Liver (tissue), 8 donors: ENCODE measurements at regions not wholly inside any gene's neighbourhood (a gene's known extent, or its start where the extent isn't known, plus 50 kb on each side); places are given as distances from the start of the nearest gene placed in this dataset.
A peak's percentile ranks its signal among the peaks of the same experiment; 100 is the strongest.

Experiments used
- DNase-seq: peaks from one replicate; pipeline ENCODE4 v3.0.0-alpha.2; 2017; ENCODE audit warnings: low spot score
- H3K27ac ChIP-seq, 2 donors: one replicate each; pipeline ENCODE4 v1.7.0; 2013; ENCODE audit warnings: inconsistent platforms in 2 of 2, low read length in 2 of 2, control low read depth in 1 of 2, low read depth in 1 of 2, mild to moderate bottlenecking in 1 of 2
- H3K27me3 ChIP-seq, 4 donors: one replicate each; pipeline versions ENCODE4 v1.6.1 to v1.7.0; 2013; ENCODE audit warnings: low read length in 3 of 4, inconsistent platforms in 1 of 4, mild to moderate bottlenecking in 1 of 4, moderate library complexity in 1 of 4; ENCODE audit not compliant: control insufficient read depth in 4 of 4, insufficient read depth in 4 of 4
- H3K36me3 ChIP-seq, 4 donors: one replicate each; pipeline versions ENCODE4 v1.6.1 to v1.7.0; 2013; ENCODE audit warnings: low read length in 3 of 4, mild to moderate bottlenecking in 3 of 4, low read depth in 1 of 4, moderate library complexity in 1 of 4; ENCODE audit not compliant: control insufficient read depth in 4 of 4, insufficient read depth in 3 of 4
- H3K4me1 ChIP-seq, 4 donors: one replicate each; pipeline versions ENCODE4 v1.6.1 to v1.7.0; 2013; ENCODE audit warnings: low read length in 3 of 4, mild to moderate bottlenecking in 3 of 4, moderate library complexity in 1 of 4; ENCODE audit not compliant: control insufficient read depth in 4 of 4, insufficient read depth in 4 of 4
- H3K4me3 ChIP-seq, 3 donors: one replicate each; pipeline versions ENCODE4 v1.6.1 to v1.7.0; 2013; ENCODE audit warnings: low read length in 3 of 3, control low read depth in 1 of 3, low read depth in 1 of 3, mild to moderate bottlenecking in 1 of 3
- H3K9ac ChIP-seq, 2 donors: one replicate each; pipeline ENCODE4 v1.7.0; 2013; ENCODE audit warnings: low read length in 2 of 2, mild to moderate bottlenecking in 2 of 2, moderate library complexity in 2 of 2, control low read depth in 1 of 2, low read depth in 1 of 2
- H3K9me3 ChIP-seq, 4 donors: one replicate each; pipeline versions ENCODE4 v1.6.1 to v1.7.0; 2013; ENCODE audit warnings: low read length in 3 of 4; ENCODE audit not compliant: control insufficient read depth in 4 of 4
- EGR1 ChIP-seq, 2 donors: IDR thresholded peaks; 2 replicates each; pipeline ENCODE4 v1.6.1; 2016 to 2018; ENCODE audit warnings: antibody characterized with exemption in 2 of 2, low read depth in 2 of 2
- FOXA1 ChIP-seq: IDR thresholded peaks from 2 replicates; pipeline ENCODE4 v1.6.1; 2016; ENCODE audit warnings: antibody characterized with exemption
- FOXA2 ChIP-seq: IDR thresholded peaks from 2 replicates; pipeline ENCODE4 v1.6.1; 2016; ENCODE audit warnings: antibody characterized with exemption
- GABPA ChIP-seq, 2 donors: IDR thresholded peaks in 1 of 2; conservative IDR thresholded peaks in 1 of 2; 2 replicates each; pipeline ENCODE4 v1.6.1; 2016; ENCODE audit warnings: antibody characterized with exemption in 2 of 2, mild to moderate bottlenecking in 1 of 2, moderate library complexity in 1 of 2
- HNF4A ChIP-seq, 2 donors: conservative IDR thresholded peaks; 2 replicates each; pipeline ENCODE4 v1.6.1; 2016; ENCODE audit warnings: antibody characterized with exemption in 2 of 2, mild to moderate bottlenecking in 2 of 2
- HNF4G ChIP-seq: IDR thresholded peaks from 2 replicates; pipeline ENCODE4 v1.6.1; 2016; ENCODE audit warnings: antibody characterized with exemption
- JUND ChIP-seq, 2 donors: IDR thresholded peaks; 2 replicates each; pipeline ENCODE4 v1.6.1; 2016; ENCODE audit warnings: antibody characterized with exemption in 2 of 2
- NR2F2 ChIP-seq: IDR thresholded peaks from 2 replicates; pipeline ENCODE4 v1.6.1; 2016; ENCODE audit warnings: antibody characterized with exemption
- RAD21 ChIP-seq, 2 donors: IDR thresholded peaks; 2 replicates each; pipeline ENCODE4 v1.6.1; 2016; ENCODE audit warnings: antibody characterized with exemption in 2 of 2, mild to moderate bottlenecking in 2 of 2
- RXRA ChIP-seq, 2 donors: IDR thresholded peaks; 2 replicates each; pipeline ENCODE4 v1.6.1; 2017 to 2018; ENCODE audit warnings: antibody characterized with exemption in 2 of 2, mild to moderate bottlenecking in 1 of 2
- TAF1 ChIP-seq: conservative IDR thresholded peaks from 2 replicates; pipeline ENCODE4 v1.6.1; 2016; ENCODE audit warnings: antibody characterized with exemption, mild to moderate bottlenecking
- YY1 ChIP-seq: IDR thresholded peaks from 2 replicates; pipeline ENCODE4 v1.6.1; 2016; ENCODE audit warnings: antibody characterized with exemption, mild to moderate bottlenecking
- WGBS: extraction: QIAGEN DNeasy Blood & Tissue Kit; methylation state at CpG from one replicate; pipeline ENCODE4 v1.1.7; 2013; 5-methylcytosine and 5-hydroxymethylcytosine counted together
- TF ChIP-seq, protein P1 (sequence below): IDR thresholded peaks from 2 replicates; pipeline ENCODE4 v1.6.1; 2016; ENCODE audit warnings: antibody characterized with exemption
- TF ChIP-seq, protein P2 (sequence below): fragments of 150-350 bp; IDR thresholded peaks from 2 replicates; pipeline ENCODE4 v1.5.1; 2017; ENCODE audit warnings: improper control_type of control experiment, low read depth, low read length; ENCODE audit not compliant: missing input control
- TF ChIP-seq, protein P3 (sequence below): IDR thresholded peaks from 2 replicates; pipeline ENCODE4 v1.6.1; 2016; ENCODE audit warnings: antibody characterized with exemption
- TF ChIP-seq, protein P4 (sequence below): IDR thresholded peaks from 2 replicates; pipeline ENCODE4 v1.6.1; 2016; ENCODE audit warnings: antibody characterized with exemption
- donor health status: healthy.
- donor health status: healthy.
- donor health status: healthy.
- donor health status: healthy.
- donor health status: healthy.

DNA sequence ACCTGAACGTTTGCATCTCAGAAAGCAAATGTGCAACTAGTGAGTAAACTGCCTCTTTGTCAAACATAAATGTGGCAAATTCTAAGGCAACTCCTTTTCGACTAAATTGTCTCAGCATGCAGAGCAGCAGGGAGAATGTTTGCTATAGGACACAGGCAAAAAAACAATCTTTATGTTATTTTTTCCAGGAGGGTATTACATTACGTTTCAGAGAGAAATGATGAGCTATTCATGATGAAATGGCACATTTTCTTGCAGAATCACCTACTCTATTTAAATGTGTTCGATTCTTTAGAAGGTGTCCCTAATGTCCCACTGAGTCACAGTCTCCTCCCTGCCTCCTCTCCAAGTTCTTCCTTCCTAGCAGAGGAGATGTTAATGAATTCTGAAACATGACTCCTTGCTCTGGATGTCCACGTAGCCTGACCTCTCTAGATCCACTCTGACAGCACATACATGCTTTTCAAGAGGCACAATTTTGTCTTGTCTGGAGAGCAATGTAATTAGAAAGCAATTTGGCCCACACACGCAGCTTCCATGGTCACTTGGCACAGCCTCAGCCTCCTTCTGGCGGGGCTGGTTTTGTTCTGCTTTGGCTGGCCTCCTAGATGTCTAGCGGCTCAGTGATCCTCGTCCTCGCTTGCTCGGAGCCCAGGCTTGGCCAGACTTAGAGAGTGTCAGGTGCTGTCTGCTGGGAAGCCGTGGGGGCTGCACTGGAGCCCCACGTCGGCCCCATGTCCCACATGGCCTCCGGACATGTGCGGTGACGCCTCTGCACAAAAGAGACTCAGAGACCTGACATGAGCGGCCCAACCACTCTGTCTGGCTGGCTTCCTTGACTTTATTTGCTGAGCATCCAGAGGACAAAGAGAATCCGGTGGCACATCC, 125.7 kb upstream of the ZNF438 start:
- 73% methylated on average over 19 of the region's 19 CpGs for WGBS
- H3K36me3 ChIP-seq, result no peaks in the 10 kb centered on the region
- TF ChIP-seq JUND (IDR thresholded peaks at IDR 0.05) (no peak), NR2F2 (no peak), GABPA (IDR thresholded peaks at IDR 0.05 in 1 of 2, conservative IDR thresholded peaks at IDR 0.05 in 1 of 2) (no peak)
- TF ChIP-seq, protein P1, sequence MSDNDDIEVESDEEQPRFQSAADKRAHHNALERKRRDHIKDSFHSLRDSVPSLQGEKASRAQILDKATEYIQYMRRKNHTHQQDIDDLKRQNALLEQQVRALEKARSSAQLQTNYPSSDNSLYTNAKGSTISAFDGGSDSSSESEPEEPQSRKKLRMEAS, result no peak
- H3K4me1 ChIP-seq, result no peaks in the 10 kb centered on the region
- no peaks in the 10 kb centered on the region for H3K27me3 ChIP-seq
- H3K9ac ChIP-seq, result no peak overlapping the region
- H3K27ac ChIP-seq, result peak overlapping the region in 1 of 2 donors; percentile 26
- DNase-seq, result no peak
- H3K9me3 ChIP-seq, result no peaks in the 10 kb centered on the region
- no peak overlapping the region for H3K4me3 ChIP-seq

DNA sequence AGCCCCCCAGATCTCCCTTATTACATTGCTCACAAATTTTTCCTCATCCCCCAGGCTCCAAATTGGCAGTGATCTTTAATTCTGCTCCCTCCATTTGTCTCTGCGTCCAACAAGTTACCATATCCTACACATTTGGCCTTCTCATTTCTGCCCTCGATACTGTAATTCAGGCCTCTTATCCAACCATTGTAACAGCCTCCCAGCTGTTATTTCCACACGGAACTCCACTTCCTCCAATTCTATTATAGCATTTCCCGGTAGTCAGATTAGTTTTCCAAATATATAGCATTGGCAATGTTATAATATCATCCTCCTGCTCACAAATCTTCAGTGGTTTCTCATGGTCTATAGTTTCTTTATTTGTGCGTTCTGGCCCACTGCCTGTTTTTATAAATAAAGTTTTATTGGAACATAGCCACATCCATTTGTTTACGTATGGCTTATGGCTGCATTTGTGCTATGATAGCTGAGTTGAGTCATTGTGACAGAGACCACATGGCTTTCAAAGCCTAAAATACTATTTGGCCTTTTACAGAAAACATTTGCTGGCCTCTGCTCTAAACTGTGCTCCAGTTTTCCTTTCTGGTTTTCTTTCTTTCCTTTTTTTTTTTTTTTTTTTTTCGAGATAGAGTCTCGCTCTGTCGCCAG, 126.5 kb upstream of the ZNF438 start:
- Histone ChIP-seq H3K36me3 (no peaks in the 10 kb centered on the region), H3K4me1 (no peaks in the 10 kb centered on the region), H3K4me3 (no peak overlapping the region), H3K27me3 (no peaks in the 10 kb centered on the region), H3K9me3 (no peaks in the 10 kb centered on the region), H3K27ac (peak overlapping the region in 1 of 2 donors; percentile 26), H3K9ac (no peak overlapping the region)
- no peak for DNase-seq
- no peak for TF ChIP-seq FOXA1
- TF ChIP-seq NR2F2, result no peak
- TF ChIP-seq JUND (IDR thresholded peaks at IDR 0.05), result no peak
- TF ChIP-seq RXRA (IDR thresholded peaks at IDR 0.05), result no peak
- no peak for TF ChIP-seq EGR1 (IDR thresholded peaks at IDR 0.05; ENCODE audit: low read depth in 2 of 2)
- TF ChIP-seq YY1, result no peak
- no peak for TF ChIP-seq TAF1
- TF ChIP-seq RAD21 (IDR thresholded peaks at IDR 0.05), result no peak
- TF ChIP-seq FOXA2, result no peak
- no peak for TF ChIP-seq HNF4G
- TF ChIP-seq, protein P1, result no peak
- TF ChIP-seq GABPA (IDR thresholded peaks at IDR 0.05 in 1 of 2, conservative IDR thresholded peaks at IDR 0.05 in 1 of 2), result no peak
- TF ChIP-seq, protein P2, sequence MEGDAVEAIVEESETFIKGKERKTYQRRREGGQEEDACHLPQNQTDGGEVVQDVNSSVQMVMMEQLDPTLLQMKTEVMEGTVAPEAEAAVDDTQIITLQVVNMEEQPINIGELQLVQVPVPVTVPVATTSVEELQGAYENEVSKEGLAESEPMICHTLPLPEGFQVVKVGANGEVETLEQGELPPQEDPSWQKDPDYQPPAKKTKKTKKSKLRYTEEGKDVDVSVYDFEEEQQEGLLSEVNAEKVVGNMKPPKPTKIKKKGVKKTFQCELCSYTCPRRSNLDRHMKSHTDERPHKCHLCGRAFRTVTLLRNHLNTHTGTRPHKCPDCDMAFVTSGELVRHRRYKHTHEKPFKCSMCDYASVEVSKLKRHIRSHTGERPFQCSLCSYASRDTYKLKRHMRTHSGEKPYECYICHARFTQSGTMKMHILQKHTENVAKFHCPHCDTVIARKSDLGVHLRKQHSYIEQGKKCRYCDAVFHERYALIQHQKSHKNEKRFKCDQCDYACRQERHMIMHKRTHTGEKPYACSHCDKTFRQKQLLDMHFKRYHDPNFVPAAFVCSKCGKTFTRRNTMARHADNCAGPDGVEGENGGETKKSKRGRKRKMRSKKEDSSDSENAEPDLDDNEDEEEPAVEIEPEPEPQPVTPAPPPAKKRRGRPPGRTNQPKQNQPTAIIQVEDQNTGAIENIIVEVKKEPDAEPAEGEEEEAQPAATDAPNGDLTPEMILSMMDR, result no peak
- no peak for TF ChIP-seq HNF4A (conservative IDR thresholded peaks at IDR 0.05)
- 78% methylated on average over 9 of the region's 9 CpGs for WGBS

DNA sequence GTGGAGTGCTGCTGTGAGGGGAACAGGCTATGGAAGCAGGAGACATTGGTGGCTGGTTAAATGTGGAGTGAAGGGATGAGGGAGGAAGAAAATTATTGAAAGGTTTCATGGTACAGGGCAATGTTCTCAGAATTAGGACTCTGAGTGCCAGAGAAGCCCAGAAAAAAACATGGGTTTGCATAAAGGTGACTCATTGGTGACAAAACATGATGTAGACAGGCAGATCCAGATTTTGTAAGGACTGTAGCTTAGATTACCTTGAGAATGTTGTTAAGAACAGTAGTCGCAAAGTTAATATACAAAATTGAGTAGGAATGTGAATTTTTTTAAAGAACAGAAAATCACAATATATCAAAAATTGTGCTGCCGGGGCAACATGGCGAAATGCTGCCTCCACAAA, 134.9 kb upstream of the ZNF438 start:
- peaks cover 3 to 8% (median 5%) of the 10 kb centered on the region in 4 donors for H3K9me3 ChIP-seq

More for the DNA sequence above, 134.9 kb upstream of the ZNF438 start:
- no peak overlapping the region for H3K27ac ChIP-seq
- no peaks in the 10 kb centered on the region for H3K4me1 ChIP-seq
- TF ChIP-seq, protein P3, sequence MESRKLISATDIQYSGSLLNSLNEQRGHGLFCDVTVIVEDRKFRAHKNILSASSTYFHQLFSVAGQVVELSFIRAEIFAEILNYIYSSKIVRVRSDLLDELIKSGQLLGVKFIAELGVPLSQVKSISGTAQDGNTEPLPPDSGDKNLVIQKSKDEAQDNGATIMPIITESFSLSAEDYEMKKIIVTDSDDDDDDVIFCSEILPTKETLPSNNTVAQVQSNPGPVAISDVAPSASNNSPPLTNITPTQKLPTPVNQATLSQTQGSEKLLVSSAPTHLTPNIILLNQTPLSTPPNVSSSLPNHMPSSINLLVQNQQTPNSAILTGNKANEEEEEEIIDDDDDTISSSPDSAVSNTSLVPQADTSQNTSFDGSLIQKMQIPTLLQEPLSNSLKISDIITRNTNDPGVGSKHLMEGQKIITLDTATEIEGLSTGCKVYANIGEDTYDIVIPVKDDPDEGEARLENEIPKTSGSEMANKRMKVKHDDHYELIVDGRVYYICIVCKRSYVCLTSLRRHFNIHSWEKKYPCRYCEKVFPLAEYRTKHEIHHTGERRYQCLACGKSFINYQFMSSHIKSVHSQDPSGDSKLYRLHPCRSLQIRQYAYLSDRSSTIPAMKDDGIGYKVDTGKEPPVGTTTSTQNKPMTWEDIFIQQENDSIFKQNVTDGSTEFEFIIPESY, result no peak
- TF ChIP-seq YY1 (no peak), FOXA2 (no peak), NR2F2 (no peak), HNF4G (no peak), HNF4A (conservative IDR thresholded peaks at IDR 0.05) (no peak), RXRA (IDR thresholded peaks at IDR 0.05) (no peak), FOXA1 (no peak), EGR1 (IDR thresholded peaks at IDR 0.05; ENCODE audit: low read depth in 2 of 2) (no peak), TAF1 (no peak)
- TF ChIP-seq, protein P2, result no peak
- TF ChIP-seq, protein P1, result no peak
- TF ChIP-seq, protein P4, sequence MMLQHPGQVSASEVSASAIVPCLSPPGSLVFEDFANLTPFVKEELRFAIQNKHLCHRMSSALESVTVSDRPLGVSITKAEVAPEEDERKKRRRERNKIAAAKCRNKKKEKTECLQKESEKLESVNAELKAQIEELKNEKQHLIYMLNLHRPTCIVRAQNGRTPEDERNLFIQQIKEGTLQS, result no peak
- no peak for DNase-seq
- H3K9ac ChIP-seq, result no peak overlapping the region
- no peak overlapping the region for H3K4me3 ChIP-seq
- H3K27me3 ChIP-seq, result peaks cover 0 to 4% (median 0%) of the 10 kb centered on the region in 4 donors
- H3K36me3 ChIP-seq, result no peaks in the 10 kb centered on the region
- WGBS, result 93% methylated on average over 3 of the region's 3 CpGs
